ENCODE measurements at regions not wholly inside any gene's neighbourhood (a gene's known extent, or its start where the extent isn't known, plus 50 kb on each side); places are given as distances from the start of the nearest gene placed in this dataset.

DNA sequence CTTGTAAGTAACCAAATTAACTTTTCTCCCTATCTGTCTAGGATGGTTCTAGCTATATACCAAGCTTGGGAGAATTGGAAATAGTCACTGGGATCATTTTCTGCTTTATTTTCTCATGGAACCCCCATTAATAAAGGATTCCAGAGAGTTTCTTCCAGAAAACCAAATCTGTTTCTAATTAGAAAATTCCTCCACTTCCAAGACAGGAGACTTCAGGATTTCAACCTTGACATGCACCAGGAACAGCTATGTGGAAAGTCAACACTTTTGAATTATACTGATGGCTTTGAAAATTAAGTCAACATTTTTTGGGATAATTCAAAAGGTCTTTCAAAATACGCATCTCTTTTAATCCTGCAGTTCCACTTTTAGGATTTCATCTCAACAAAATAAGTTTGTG, 138.3 kb downstream of the MEX3B start:
- TF ChIP-seq, protein P1, sequence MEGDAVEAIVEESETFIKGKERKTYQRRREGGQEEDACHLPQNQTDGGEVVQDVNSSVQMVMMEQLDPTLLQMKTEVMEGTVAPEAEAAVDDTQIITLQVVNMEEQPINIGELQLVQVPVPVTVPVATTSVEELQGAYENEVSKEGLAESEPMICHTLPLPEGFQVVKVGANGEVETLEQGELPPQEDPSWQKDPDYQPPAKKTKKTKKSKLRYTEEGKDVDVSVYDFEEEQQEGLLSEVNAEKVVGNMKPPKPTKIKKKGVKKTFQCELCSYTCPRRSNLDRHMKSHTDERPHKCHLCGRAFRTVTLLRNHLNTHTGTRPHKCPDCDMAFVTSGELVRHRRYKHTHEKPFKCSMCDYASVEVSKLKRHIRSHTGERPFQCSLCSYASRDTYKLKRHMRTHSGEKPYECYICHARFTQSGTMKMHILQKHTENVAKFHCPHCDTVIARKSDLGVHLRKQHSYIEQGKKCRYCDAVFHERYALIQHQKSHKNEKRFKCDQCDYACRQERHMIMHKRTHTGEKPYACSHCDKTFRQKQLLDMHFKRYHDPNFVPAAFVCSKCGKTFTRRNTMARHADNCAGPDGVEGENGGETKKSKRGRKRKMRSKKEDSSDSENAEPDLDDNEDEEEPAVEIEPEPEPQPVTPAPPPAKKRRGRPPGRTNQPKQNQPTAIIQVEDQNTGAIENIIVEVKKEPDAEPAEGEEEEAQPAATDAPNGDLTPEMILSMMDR (IDR thresholded peaks at IDR 0.05), result no peak
- TF ChIP-seq ZFX (IDR thresholded peaks at IDR 0.05; ENCODE audit: borderline replicate concordance), result no peak
